Neural progenitor cell (in vitro differentiated cells): ENCODE measurements at regions not wholly inside any gene's neighbourhood (a gene's known extent, or its start where the extent isn't known, plus 50 kb on each side); places are given as distances from the start of the nearest gene placed in this dataset.

Source experiments
- DNase-seq: peaks from one replicate; pipeline ENCODE4 v3.0.0-alpha.2; 2016; ENCODE audit warnings: low spot score
- H2AFZ ChIP-seq: fragments of 200-600 bp; sonication (generic); replicated peaks from 2 replicates; pipeline ENCODE4 v1.6.1; 2016; ENCODE audit warnings: antibody characterized with exemption
- H3F3A ChIP-seq: fragments of 200-600 bp; sonication (generic); 2 replicates; pipeline ENCODE4 v1.6.1; 2016; ENCODE audit warnings: antibody characterized with exemption, low read depth
- H3K27ac ChIP-seq: fragments of 200-600 bp; sonication (generic); 2 replicates; pipeline ENCODE4 v1.5.1; 2016; ENCODE audit warnings: mild to moderate bottlenecking
- H3K27me3 ChIP-seq: fragments of 200-600 bp; sonication (generic); 2 replicates; pipeline ENCODE4 v1.6.1; 2016; ENCODE audit warnings: mild to moderate bottlenecking, moderate library complexity
- H3K36me3 ChIP-seq: fragments of 200-600 bp; sonication (generic); 2 replicates; pipeline ENCODE4 v1.5.1; 2016
- H3K4me1 ChIP-seq: fragments of 200-600 bp; sonication (generic); 2 replicates; pipeline ENCODE4 v1.6.1; 2016; ENCODE audit warnings: mixed run types
- H3K4me2 ChIP-seq: fragments of 200-600 bp; sonication (generic); 2 replicates; pipeline ENCODE4 v1.6.1; 2016
- H3K4me3 ChIP-seq: fragments of 200-600 bp; sonication (generic); 2 replicates; pipeline ENCODE4 v1.5.1; 2016
- H3K79me2 ChIP-seq: fragments of 200-600 bp; sonication (generic); 2 replicates; pipeline ENCODE4 v1.6.1; 2016; ENCODE audit warnings: low read depth
- H3K9ac ChIP-seq: fragments of 200-600 bp; sonication (generic); 2 replicates; pipeline ENCODE4 v1.6.1; 2016
- H3K9me3 ChIP-seq: fragments of 200-600 bp; sonication (generic); 2 replicates; pipeline ENCODE4 v1.5.1; 2016; ENCODE audit warnings: low read depth
- H4K20me1 ChIP-seq: fragments of 200-600 bp; sonication (generic); 2 replicates; pipeline ENCODE4 v1.6.1; 2016; ENCODE audit warnings: low read depth
- H3K27ac Mint-ChIP-seq: 3 replicates; pipeline ENCODE4 v1.8.0; 2021; ENCODE audit warnings: mixed read lengths
- H3K27me3 Mint-ChIP-seq: 2 replicates; pipeline ENCODE4 v1.8.0; 2022; ENCODE audit warnings: low read depth, mild to moderate bottlenecking, inconsistent platforms, moderate library complexity, mixed read lengths; ENCODE audit not compliant: insufficient read depth
- H3K36me3 Mint-ChIP-seq: 3 replicates; pipeline ENCODE4 v1.8.0; 2021; ENCODE audit warnings: mixed read lengths
- H3K4me1 Mint-ChIP-seq: 3 replicates; pipeline ENCODE4 v1.8.0; 2021; ENCODE audit warnings: mixed read lengths
- H3K4me3 Mint-ChIP-seq: 3 replicates; pipeline ENCODE4 v1.8.0; 2021; ENCODE audit warnings: mild to moderate bottlenecking, moderate library complexity, mixed read lengths
- H3K9me3 Mint-ChIP-seq: 3 replicates; pipeline ENCODE4 v1.8.0; 2020; ENCODE audit warnings: mixed read lengths
- EZH2 ChIP-seq: fragments of 200-600 bp; sonication (generic); IDR thresholded peaks from 2 replicates; pipeline ENCODE4 v1.6.1; 2017; ENCODE audit warnings: antibody characterized with exemption, mild to moderate bottlenecking, moderate library complexity
- EZH2phosphoT487 ChIP-seq: fragments of 200-600 bp; sonication (generic); IDR thresholded peaks from 2 replicates; pipeline ENCODE4 v1.6.1; 2017; ENCODE audit warnings: antibody characterized with exemption
- TF ChIP-seq, protein P1 (sequence below): fragments of 200-600 bp; sonication (generic); IDR thresholded peaks from 2 replicates; pipeline ENCODE4 v1.5.1; 2017; ENCODE audit warnings: antibody characterized with exemption, mild to moderate bottlenecking

DNA sequence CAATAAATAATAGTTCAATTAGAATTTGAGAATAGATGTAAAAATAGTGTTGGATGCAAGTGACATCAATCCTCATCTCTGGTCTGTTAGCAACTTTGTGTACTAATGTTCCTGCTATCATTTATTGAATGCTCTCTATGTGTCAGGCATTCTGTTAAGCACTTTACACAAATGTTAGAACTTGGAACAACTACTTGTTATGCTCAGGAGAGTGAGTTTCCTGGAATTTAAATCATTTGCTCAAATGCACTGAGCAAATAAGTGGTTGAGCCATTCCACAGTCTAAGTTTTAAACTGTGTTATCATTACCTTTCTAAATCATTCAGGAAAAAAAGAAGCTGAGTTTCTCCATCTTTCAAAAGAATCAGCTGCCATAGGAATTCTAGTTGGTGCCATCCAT, 1327.3 kb upstream of the GOT2 start:
- Histone ChIP-seq H3K4me2 (no peak overlapping the region), H3K9ac (no peak overlapping the region), H2AFZ (no peak overlapping the region), H3K36me3 (no peaks in the 10 kb centered on the region), H3F3A (no peaks in the 10 kb centered on the region), H3K4me3 (no peak overlapping the region), H3K27me3 (no peaks in the 10 kb centered on the region), H3K9me3 (no peaks in the 10 kb centered on the region), H3K79me2 (no peaks in the 10 kb centered on the region), H3K4me1 (no peaks in the 10 kb centered on the region), H3K27ac (no peak overlapping the region), H4K20me1 (no peaks in the 10 kb centered on the region)
- Mint-ChIP-seq H3K9me3 (no peaks in the 10 kb centered on the region), H3K27ac (no peak overlapping the region), H3K4me1 (no peaks in the 10 kb centered on the region), H3K36me3 (no peaks in the 10 kb centered on the region), H3K27me3 (no peaks in the 10 kb centered on the region), H3K4me3 (no peak overlapping the region)
- DNase-seq: no peak
- no peak for TF ChIP-seq EZH2
- TF ChIP-seq, protein P1, sequence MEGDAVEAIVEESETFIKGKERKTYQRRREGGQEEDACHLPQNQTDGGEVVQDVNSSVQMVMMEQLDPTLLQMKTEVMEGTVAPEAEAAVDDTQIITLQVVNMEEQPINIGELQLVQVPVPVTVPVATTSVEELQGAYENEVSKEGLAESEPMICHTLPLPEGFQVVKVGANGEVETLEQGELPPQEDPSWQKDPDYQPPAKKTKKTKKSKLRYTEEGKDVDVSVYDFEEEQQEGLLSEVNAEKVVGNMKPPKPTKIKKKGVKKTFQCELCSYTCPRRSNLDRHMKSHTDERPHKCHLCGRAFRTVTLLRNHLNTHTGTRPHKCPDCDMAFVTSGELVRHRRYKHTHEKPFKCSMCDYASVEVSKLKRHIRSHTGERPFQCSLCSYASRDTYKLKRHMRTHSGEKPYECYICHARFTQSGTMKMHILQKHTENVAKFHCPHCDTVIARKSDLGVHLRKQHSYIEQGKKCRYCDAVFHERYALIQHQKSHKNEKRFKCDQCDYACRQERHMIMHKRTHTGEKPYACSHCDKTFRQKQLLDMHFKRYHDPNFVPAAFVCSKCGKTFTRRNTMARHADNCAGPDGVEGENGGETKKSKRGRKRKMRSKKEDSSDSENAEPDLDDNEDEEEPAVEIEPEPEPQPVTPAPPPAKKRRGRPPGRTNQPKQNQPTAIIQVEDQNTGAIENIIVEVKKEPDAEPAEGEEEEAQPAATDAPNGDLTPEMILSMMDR: no peak
- no peak for TF ChIP-seq EZH2phosphoT487

DNA sequence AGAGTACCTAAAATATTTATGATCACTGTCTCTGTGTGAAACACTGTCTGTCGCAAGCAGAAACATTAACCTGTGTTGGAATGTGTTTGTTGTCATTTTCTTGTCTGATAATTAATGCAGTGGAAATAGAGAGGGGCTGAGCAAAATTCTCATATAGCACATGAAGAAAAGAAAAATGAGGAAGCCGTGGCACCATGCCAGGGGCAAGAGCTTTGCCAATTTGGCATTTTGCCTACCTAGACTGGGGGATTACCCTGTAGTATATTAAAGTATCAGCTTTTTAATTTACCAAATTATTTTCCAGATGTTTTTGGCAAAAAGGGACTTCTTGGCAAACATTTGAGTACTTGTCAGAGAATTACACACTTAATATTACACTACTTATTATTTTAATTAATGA, 1326.6 kb upstream of the GOT2 start:
- H2AFZ ChIP-seq: no peak overlapping the region
- H3K27me3 Mint-ChIP-seq: no peaks in the 10 kb centered on the region
- TF ChIP-seq, protein P1: no peak
- TF ChIP-seq EZH2phosphoT487 (no peak), EZH2 (no peak)
- no peaks in the 10 kb centered on the region for H3K79me2 ChIP-seq
- no peaks in the 10 kb centered on the region for H3F3A ChIP-seq
- no peak overlapping the region for H3K4me2 ChIP-seq
- H3K9ac ChIP-seq: no peak overlapping the region
- H3K36me3 Mint-ChIP-seq: no peaks in the 10 kb centered on the region
- H3K4me3 ChIP-seq: no peak overlapping the region
- no peak for DNase-seq
- no peaks in the 10 kb centered on the region for H3K36me3 ChIP-seq
- no peak overlapping the region for H3K27ac Mint-ChIP-seq
- no peaks in the 10 kb centered on the region for H3K27me3 ChIP-seq
- H3K27ac ChIP-seq: no peak overlapping the region
- no peaks in the 10 kb centered on the region for H3K9me3 ChIP-seq
- no peak overlapping the region for H3K4me3 Mint-ChIP-seq
- no peaks in the 10 kb centered on the region for H3K9me3 Mint-ChIP-seq
- no peaks in the 10 kb centered on the region for H4K20me1 ChIP-seq
- H3K4me1 ChIP-seq: no peaks in the 10 kb centered on the region
- no peaks in the 10 kb centered on the region for H3K4me1 Mint-ChIP-seq

DNA sequence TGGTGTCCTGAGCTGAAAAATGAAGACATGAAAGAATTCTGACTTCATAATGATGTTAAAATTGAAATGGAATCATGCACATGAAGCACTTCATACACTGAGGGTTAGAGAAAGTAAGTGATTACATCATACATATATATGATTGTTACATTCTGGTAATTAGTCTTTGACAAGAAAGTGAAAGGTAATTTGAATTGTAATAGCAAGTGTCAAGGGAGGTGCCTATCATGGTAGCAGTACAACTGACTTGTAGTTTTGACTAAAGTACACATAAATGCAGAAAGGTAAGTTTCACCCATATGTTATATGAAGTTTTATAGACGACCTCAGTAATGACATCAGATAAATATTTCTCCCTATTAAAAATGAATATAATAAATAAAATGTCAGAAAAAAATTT, 1325.0 kb upstream of the GOT2 start:
- TF ChIP-seq, protein P1: no peak
- Histone ChIP-seq H2AFZ (no peak overlapping the region), H3K27me3 (no peaks in the 10 kb centered on the region), H3K4me2 (no peak overlapping the region), H3K4me3 (no peak overlapping the region), H4K20me1 (no peaks in the 10 kb centered on the region), H3K9ac (no peak overlapping the region), H3K79me2 (no peaks in the 10 kb centered on the region), H3K27ac (no peak overlapping the region), H3K4me1 (no peaks in the 10 kb centered on the region), H3F3A (no peaks in the 10 kb centered on the region), H3K9me3 (no peaks in the 10 kb centered on the region), H3K36me3 (no peaks in the 10 kb centered on the region)
- no peak overlapping the region for H3K27ac Mint-ChIP-seq
- no peaks in the 10 kb centered on the region for H3K4me1 Mint-ChIP-seq
- DNase-seq: no peak
- no peaks in the 10 kb centered on the region for H3K27me3 Mint-ChIP-seq
- H3K9me3 Mint-ChIP-seq: no peaks in the 10 kb centered on the region
- H3K36me3 Mint-ChIP-seq: no peaks in the 10 kb centered on the region
- no peak overlapping the region for H3K4me3 Mint-ChIP-seq

DNA sequence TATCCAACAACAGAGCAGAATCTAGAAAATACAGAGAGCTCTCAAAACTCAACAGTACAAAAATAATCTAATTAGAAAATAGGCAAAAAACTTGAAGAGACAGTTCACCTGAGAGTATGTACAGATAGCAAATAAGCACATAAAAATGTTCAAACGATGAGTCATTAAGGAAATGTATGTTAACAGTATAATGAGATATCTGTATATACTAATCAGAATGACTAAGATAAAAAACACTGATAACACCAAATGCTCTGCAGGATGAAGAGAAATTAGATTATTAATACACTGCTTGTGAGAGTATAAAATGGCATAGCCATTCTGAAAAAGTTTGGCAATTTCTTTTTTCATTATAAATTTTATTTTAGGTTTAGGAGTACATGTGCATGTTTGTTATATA, 1307.6 kb upstream of the GOT2 start:
- Histone ChIP-seq H3K27ac (no peak overlapping the region), H2AFZ (no peak overlapping the region), H3K4me1 (no peaks in the 10 kb centered on the region), H3K9me3 (no peaks in the 10 kb centered on the region), H3K4me2 (no peak overlapping the region), H3K79me2 (no peaks in the 10 kb centered on the region), H4K20me1 (no peaks in the 10 kb centered on the region), H3K36me3 (no peaks in the 10 kb centered on the region), H3K27me3 (no peaks in the 10 kb centered on the region), H3K9ac (no peak overlapping the region), H3F3A (no peaks in the 10 kb centered on the region), H3K4me3 (no peak overlapping the region)
- no peaks in the 10 kb centered on the region for H3K36me3 Mint-ChIP-seq
- no peaks in the 10 kb centered on the region for H3K27me3 Mint-ChIP-seq
- no peak overlapping the region for H3K4me3 Mint-ChIP-seq
- H3K4me1 Mint-ChIP-seq: no peaks in the 10 kb centered on the region
- H3K9me3 Mint-ChIP-seq: no peaks in the 10 kb centered on the region
- TF ChIP-seq EZH2: no peak
- no peak for TF ChIP-seq EZH2phosphoT487
- TF ChIP-seq, protein P1: no peak
- H3K27ac Mint-ChIP-seq: no peak overlapping the region
- DNase-seq: no peak
